IPS DF 6.9 (cell line): ENCODE measurements at regions not wholly inside any gene's neighbourhood (a gene's known extent, or its start where the extent isn't known, plus 50 kb on each side); places are given as distances from the start of the nearest gene placed in this dataset.

Experiments
- DNase-seq: peaks from one replicate; pipeline ENCODE4 v3.0.0-alpha.2; 2013; ENCODE audit warnings: low read depth, low spot score
- H3K27ac ChIP-seq: one replicate; pipeline ENCODE4 v1.5.1; 2013; ENCODE audit warnings: low read length, control low read depth
- H3K27me3 ChIP-seq: 2 replicates; pipeline ENCODE4 v1.6.1; 2013; ENCODE audit warnings: mild to moderate bottlenecking, low read length; ENCODE audit not compliant: control insufficient read depth, insufficient read depth
- H3K36me3 ChIP-seq: 2 replicates; pipeline ENCODE4 v1.6.1; 2013; ENCODE audit warnings: low read length; ENCODE audit not compliant: control insufficient read depth, insufficient read depth
- H3K4me1 ChIP-seq: 2 replicates; pipeline ENCODE4 v1.6.1; 2013; ENCODE audit warnings: low read length; ENCODE audit not compliant: control insufficient read depth, insufficient read depth
- H3K4me3 ChIP-seq: 2 replicates; pipeline ENCODE4 v1.5.1; 2013; ENCODE audit warnings: mild to moderate bottlenecking, low read length
- H3K9me3 ChIP-seq: 2 replicates; pipeline ENCODE4 v1.6.1; 2013; ENCODE audit warnings: low read length, inconsistent platforms; ENCODE audit not compliant: control insufficient read depth, insufficient read depth
- WGBS: extraction: QIAGEN DNeasy Blood & Tissue Kit; methylation state at CpG from one replicate; pipeline ENCODE4 v1.1.7; 2013; ENCODE audit warnings: mixed read lengths, missing lambda C conversion rate; ENCODE audit not compliant: insufficient read length, insufficient coverage; 5-methylcytosine and 5-hydroxymethylcytosine counted together

DNA sequence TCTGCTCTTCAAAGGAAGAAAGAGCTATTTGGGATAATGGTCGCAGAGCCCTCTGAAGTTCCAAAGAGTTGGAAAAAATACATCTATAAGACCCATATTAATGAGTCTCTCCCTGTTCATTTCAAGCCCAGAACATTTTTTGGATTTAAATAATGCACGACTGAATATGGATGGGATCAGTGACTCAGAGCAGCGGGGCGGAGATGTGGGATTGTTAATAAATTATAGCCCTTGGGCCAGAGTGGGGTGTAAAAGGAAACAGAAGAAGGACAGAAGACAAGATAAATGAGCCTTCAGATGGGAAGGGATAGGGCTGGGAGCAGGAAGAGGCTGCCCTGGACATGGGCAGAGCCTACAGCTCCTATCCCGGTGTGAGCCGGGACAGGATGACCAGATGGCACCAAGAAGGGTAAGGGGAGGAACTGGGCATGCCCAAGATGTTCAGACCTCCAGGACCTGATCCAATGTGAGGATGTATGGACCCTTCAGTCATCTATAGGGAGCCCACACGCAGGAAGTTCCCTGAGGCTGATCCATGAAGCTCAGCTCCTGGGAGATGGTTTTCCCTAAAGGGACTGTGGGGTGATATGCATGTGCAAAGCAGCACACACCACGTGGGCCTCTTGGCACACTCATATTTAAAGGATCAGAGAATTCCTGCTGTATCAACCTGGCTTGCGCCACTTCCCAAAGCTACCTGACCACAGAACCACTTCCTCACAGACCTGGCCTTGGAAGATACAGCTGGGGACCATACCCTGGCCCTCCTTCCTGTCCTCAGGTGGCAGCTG lies 96.1 kb upstream of the PLXNA4 start:
- no peak overlapping the region for H3K4me3 ChIP-seq
- H3K4me1 ChIP-seq, result no peaks in the 10 kb centered on the region
- WGBS, result no CpG with 5 or more reads among the region's 9 CpGs
- no peaks in the 10 kb centered on the region for H3K36me3 ChIP-seq
- H3K9me3 ChIP-seq, result no peaks in the 10 kb centered on the region
- H3K27ac ChIP-seq, result no peak overlapping the region
- H3K27me3 ChIP-seq, result no peaks in the 10 kb centered on the region
- no peak for DNase-seq

- Histone ChIP-seq H3K9me3 (no peaks in the 10 kb centered on the region), H3K27ac (no peak overlapping the region), H3K4me1 (no peaks in the 10 kb centered on the region), H3K27me3 (no peaks in the 10 kb centered on the region), H3K4me3 (no peak overlapping the region), H3K36me3 (no peaks in the 10 kb centered on the region)
- no peak for DNase-seq
- no CpG with 5 or more reads among the region's 2 CpGs for WGBS
These were observed 90.5 kb upstream of the PLXNA4 start for GRCh38 chr7:132666774-132667172.

DNA sequence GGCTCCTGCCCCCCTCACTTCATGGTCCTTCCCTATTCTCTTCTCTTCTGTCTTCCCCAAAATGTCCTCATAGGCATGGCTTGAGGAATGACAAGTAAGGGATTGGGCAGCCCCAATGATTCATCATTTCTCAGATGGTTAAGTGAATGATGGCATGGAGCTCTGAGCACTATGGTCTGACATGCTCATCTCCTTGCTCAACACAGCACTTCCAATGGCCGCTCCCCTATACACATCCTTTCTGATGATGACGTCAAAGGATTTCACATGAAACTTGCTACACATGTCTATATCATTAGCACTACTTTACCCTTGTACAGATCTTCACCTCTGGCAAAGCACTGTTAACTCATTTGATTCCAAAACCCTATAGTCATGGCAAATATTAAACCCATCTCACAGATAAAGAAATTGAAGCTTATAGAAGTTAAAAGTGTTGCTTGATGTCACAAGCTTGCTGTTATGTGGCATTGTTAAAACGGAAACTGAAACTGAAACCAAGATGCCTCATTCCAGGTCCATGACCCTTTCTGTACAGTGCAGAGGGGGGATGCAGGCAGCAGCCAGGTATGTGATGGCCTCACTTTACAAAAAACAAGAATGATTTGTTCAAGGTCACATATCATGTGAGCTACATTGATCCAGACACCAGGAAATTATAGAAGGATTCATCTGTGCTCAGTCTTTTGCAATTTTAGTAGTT lies 90.0 kb upstream of the PLXNA4 start:
- WGBS, result no CpG with 5 or more reads among the region's 3 CpGs
- H3K9me3 ChIP-seq, result no peaks in the 10 kb centered on the region
- H3K36me3 ChIP-seq, result no peaks in the 10 kb centered on the region
- H3K4me1 ChIP-seq, result no peaks in the 10 kb centered on the region
- no peak for DNase-seq
- H3K27me3 ChIP-seq, result no peaks in the 10 kb centered on the region
- H3K4me3 ChIP-seq, result no peak overlapping the region
- no peak overlapping the region for H3K27ac ChIP-seq

GRCh38 chr7:132656846-132657776 lies 80.8 kb upstream of the PLXNA4 start:
- H3K9me3 ChIP-seq, result no peaks in the 10 kb centered on the region
- no peaks in the 10 kb centered on the region for H3K27me3 ChIP-seq
- DNase-seq, result no peak
- WGBS, result no CpG with 5 or more reads among the region's 9 CpGs
- no peak overlapping the region for H3K27ac ChIP-seq
- no peaks in the 10 kb centered on the region for H3K36me3 ChIP-seq
- no peak overlapping the region for H3K4me3 ChIP-seq
- no peaks in the 10 kb centered on the region for H3K4me1 ChIP-seq

DNA sequence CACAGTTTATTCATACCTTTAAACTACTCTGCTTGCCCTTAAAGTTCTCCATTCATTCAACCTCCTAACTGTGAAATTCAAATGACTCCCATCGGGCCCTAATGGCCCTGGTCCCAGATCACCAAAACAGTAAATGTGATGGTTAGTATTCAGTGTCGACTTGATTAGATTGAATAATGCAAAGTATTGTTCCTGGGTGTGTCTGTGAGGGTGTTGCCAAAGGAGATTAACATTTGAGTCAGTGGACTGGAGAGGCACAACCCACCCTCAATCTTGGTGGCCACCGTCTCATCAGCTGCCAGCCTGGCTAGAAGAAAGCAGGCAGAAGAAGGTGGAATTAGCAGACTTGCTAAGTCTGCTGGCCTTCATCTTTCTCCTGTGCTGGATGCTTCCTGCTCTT lies 80.1 kb upstream of the PLXNA4 start:
- H3K27ac ChIP-seq, result no peak overlapping the region

DNA sequence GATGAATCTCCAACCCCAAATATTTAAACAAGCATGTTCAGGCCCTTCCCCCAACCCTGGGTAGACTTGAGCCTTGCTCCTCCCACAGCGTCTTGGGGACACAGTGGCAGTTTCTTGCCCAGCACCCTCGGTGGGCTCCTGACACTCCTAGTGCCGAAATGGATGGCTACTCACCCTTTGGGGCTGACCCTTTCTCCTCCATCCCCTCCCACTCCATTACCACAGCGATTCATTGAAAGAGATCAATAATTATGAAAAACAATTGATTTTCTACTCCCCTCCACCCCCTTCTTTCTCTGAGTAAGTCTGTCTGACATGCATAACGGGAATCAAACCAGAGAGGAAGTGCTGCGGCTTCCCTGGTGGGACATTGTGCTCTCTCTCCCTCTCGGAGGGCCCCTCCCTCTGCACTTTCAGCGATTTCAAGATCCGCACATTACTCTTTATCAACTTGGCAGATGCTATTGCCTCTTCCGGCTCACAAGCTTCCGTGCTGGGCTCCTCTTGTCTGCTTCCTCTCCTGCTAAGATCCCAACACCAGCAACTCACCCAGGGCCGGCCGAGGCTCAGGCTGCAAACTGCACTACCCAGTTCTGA lies 79.0 kb upstream of the PLXNA4 start:
- H3K27me3 ChIP-seq, result no peaks in the 10 kb centered on the region
- H3K4me3 ChIP-seq, result peak overlapping the region; percentile 0; the same call in 1 of the 2 replicates
- no peak overlapping the region for H3K27ac ChIP-seq
- no peak for DNase-seq
- H3K9me3 ChIP-seq, result no peaks in the 10 kb centered on the region
- H3K4me1 ChIP-seq, result no peaks in the 10 kb centered on the region
- no CpG with 5 or more reads among the region's 13 CpGs for WGBS
- no peaks in the 10 kb centered on the region for H3K36me3 ChIP-seq

More for the DNA sequence above, 80.1 kb upstream of the PLXNA4 start:
- no peak overlapping the region for H3K4me3 ChIP-seq
- DNase-seq, result no peak
- no peaks in the 10 kb centered on the region for H3K27me3 ChIP-seq
- WGBS, result no CpG with 5 or more reads among the region's 3 CpGs
- H3K36me3 ChIP-seq, result no peaks in the 10 kb centered on the region
- H3K4me1 ChIP-seq, result no peaks in the 10 kb centered on the region
- no peaks in the 10 kb centered on the region for H3K9me3 ChIP-seq

- no CpG with 5 or more reads among the region's 3 CpGs for WGBS
- H3K4me3 ChIP-seq, result no peak overlapping the region
- H3K36me3 ChIP-seq, result no peaks in the 10 kb centered on the region
- H3K9me3 ChIP-seq, result no peaks in the 10 kb centered on the region
- no peak for DNase-seq
- no peak overlapping the region for H3K27ac ChIP-seq
- H3K4me1 ChIP-seq, result no peaks in the 10 kb centered on the region
- H3K27me3 ChIP-seq, result no peaks in the 10 kb centered on the region
These were observed 77.9 kb upstream of the PLXNA4 start for GRCh38 chr7:132654150-132654549.

GRCh38 chr7:132653366-132653930 lies 77.2 kb upstream of the PLXNA4 start:
- H3K27ac ChIP-seq, result no peak overlapping the region
- H3K36me3 ChIP-seq, result no peaks in the 10 kb centered on the region
- WGBS, result no CpG with 5 or more reads among the region's 4 CpGs
- H3K9me3 ChIP-seq, result no peaks in the 10 kb centered on the region
- DNase-seq, result no peak
- H3K27me3 ChIP-seq, result no peaks in the 10 kb centered on the region
- H3K4me3 ChIP-seq, result no peak overlapping the region
- no peaks in the 10 kb centered on the region for H3K4me1 ChIP-seq

GRCh38 chr7:132652507-132652906 lies 76.2 kb upstream of the PLXNA4 start:
- no peak overlapping the region for H3K27ac ChIP-seq
- no peaks in the 10 kb centered on the region for H3K36me3 ChIP-seq
- no peaks in the 10 kb centered on the region for H3K27me3 ChIP-seq
- no peaks in the 10 kb centered on the region for H3K4me1 ChIP-seq
- WGBS, result no CpG with 5 or more reads among the region's 1 CpG
- H3K4me3 ChIP-seq, result no peak overlapping the region
- no peaks in the 10 kb centered on the region for H3K9me3 ChIP-seq
- DNase-seq, result no peak

DNA sequence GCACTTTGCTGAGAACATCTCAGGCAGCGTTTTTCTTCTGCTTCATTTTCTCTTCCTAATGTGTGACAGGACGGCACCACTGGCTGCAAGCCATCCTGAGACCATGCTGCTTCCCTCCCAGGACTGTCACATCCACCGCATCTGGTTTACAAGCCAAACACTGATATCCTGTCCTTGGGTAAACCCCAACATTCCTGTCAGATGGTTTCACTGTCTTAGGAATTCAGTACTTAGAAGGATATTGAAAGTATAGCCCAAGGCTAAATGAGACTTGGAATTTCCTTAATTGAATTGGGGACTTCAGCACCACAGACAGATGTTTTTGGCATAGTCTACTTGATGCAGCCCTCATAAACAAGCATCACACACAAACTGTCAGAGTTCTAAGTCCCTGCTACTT lies 74.2 kb upstream of the PLXNA4 start:
- no peaks in the 10 kb centered on the region for H3K27me3 ChIP-seq
- no peaks in the 10 kb centered on the region for H3K9me3 ChIP-seq
- H3K36me3 ChIP-seq, result no peaks in the 10 kb centered on the region
- no peak overlapping the region for H3K4me3 ChIP-seq
- H3K4me1 ChIP-seq, result peaks cover 2% of the 10 kb centered on the region; the same call in 1 of the 2 replicates
- no peak for DNase-seq
- WGBS, result no CpG with 5 or more reads among the region's 3 CpGs
- no peak overlapping the region for H3K27ac ChIP-seq
